B cell (primary cell): ENCODE measurements at regions not wholly inside any gene's neighbourhood (a gene's known extent, or its start where the extent isn't known, plus 50 kb on each side); places are given as distances from the start of the nearest gene placed in this dataset.

Experiments used
- ATAC-seq: fragments of 200-7000 bp; cut with Tn5 transposase; one replicate; pipeline ENCODE4 v1.10.0; 2021; ENCODE audit warnings: low read depth, mild to moderate bottlenecking, moderate number of reproducible peaks, moderate library complexity
- CTCF ChIA-PET: fragments of 350-600 bp; sonication (Branson Sonifier 250); formaldehyde crosslinking; loops from one replicate; lab custom pipeline; 2021; ENCODE audit warnings: antibody characterized with exemption, inconsistent platforms; lab: Charles Lee
- POLR2A ChIA-PET: fragments of 350-600 bp; sonication (Branson Sonifier 250); formaldehyde crosslinking; loops from one replicate; lab custom pipeline; 2021; ENCODE audit warnings: antibody characterized with exemption; lab: Charles Lee
- DNase-seq: peaks from one replicate; pipeline ENCODE4 v3.0.0; 2013
- H2AFZ ChIP-seq: 2 replicates; pipeline ENCODE4 v1.6.1; 2012; ENCODE audit warnings: mild to moderate bottlenecking, low read depth, low read length; ENCODE audit not compliant: insufficient read depth, poor library complexity, severe bottlenecking
- H3K27ac ChIP-seq, 2 donors: 1 replicate in 1 of 2; 2 replicates in 1 of 2; pipeline ENCODE4 v1.5.1; 2012 to 2013; ENCODE audit warnings: low read length in 2 of 2, mild to moderate bottlenecking in 2 of 2, moderate library complexity in 1 of 2
- H3K27me3 ChIP-seq, 4 experiments: fragments of 200-600 bp in 1 of 4; sonication (generic) in 1 of 4; replicated peaks in 1 of 4; 1 replicate in 2 of 4; 2 replicates in 2 of 4; pipeline versions ENCODE4 v1.6.1 to v1.7.0; 2013 to 2016; ENCODE audit warnings: low read length in 3 of 4, mild to moderate bottlenecking in 2 of 4, mixed read lengths in 1 of 4, moderate library complexity in 1 of 4; ENCODE audit not compliant: insufficient read depth in 4 of 4, control insufficient read depth in 3 of 4; ENCODE audit errors: control extremely low read depth in 1 of 4
- H3K36me3 ChIP-seq, 2 experiments: replicated peaks in 1 of 2; 1 replicate in 1 of 2; 2 replicates in 1 of 2; pipeline versions ENCODE4 v1.6.1 to v1.7.1; 2013; ENCODE audit warnings: low read length in 1 of 2; ENCODE audit not compliant: insufficient read depth in 2 of 2, control insufficient read depth in 1 of 2; ENCODE audit errors: control extremely low read depth in 1 of 2, extremely low read depth in 1 of 2
- H3K4me1 ChIP-seq, 2 donors: fragments of 200-600 bp in 1 of 2; sonication (generic) in 1 of 2; 1 replicate in 1 of 2; 2 replicates in 1 of 2; pipeline versions ENCODE4 v1.5.1 to v1.6.1; 2013 to 2017; ENCODE audit warnings: low read length in 2 of 2; ENCODE audit not compliant: control insufficient read depth in 2 of 2, insufficient read depth in 2 of 2
- H3K4me2 ChIP-seq: replicated peaks from 2 replicates; pipeline ENCODE3; 2012; ENCODE audit warnings: mild to moderate bottlenecking, low read depth, low read length; ENCODE audit not compliant: poor library complexity, severe bottlenecking
- H3K4me3 ChIP-seq, 5 experiments: fragments of 200-600 bp in 1 of 5; sonication (generic) in 1 of 5; 1 replicate in 3 of 5; 2 replicates in 2 of 5; pipeline versions ENCODE4 v1.5.1 to v1.7.0; 2011 to 2016; ENCODE audit warnings: low read length in 4 of 5, mild to moderate bottlenecking in 4 of 5, low read depth in 2 of 5, control low read depth in 1 of 5, moderate library complexity in 1 of 5; ENCODE audit not compliant: insufficient read depth in 1 of 5; ENCODE audit errors: control extremely low read depth in 1 of 5, extremely low read depth in 1 of 5
- H3K79me2 ChIP-seq: fragments of 200-600 bp; sonication (generic); one replicate; pipeline ENCODE4 v1.6.0; 2016; ENCODE audit warnings: low read length; ENCODE audit not compliant: control insufficient read depth, insufficient read depth
- H3K9ac ChIP-seq: fragments of 200-600 bp; sonication (generic); 2 replicates; pipeline ENCODE4 v1.6.1; 2017; ENCODE audit warnings: mild to moderate bottlenecking, low read length, moderate library complexity
- H3K9me3 ChIP-seq, 3 donors: one replicate each; pipeline versions ENCODE4 v1.6.1 to v1.7.1; 2013; ENCODE audit warnings: low read length in 2 of 3; ENCODE audit not compliant: control insufficient read depth in 2 of 3, insufficient read depth in 1 of 3; ENCODE audit errors: control extremely low read depth in 1 of 3
- H4K20me1 ChIP-seq: 2 replicates; pipeline ENCODE4 v1.6.0; 2012; ENCODE audit warnings: mild to moderate bottlenecking, low read length; ENCODE audit not compliant: insufficient read depth, control insufficient read depth, poor library complexity, severe bottlenecking
- H3K27ac Mint-ChIP-seq: one replicate; pipeline ENCODE4 v1.8.0; 2021; ENCODE audit warnings: mixed read lengths
- H3K27me3 Mint-ChIP-seq: one replicate; pipeline ENCODE4 v1.8.0; 2021; ENCODE audit warnings: mixed read lengths
- H3K4me1 Mint-ChIP-seq: one replicate; pipeline ENCODE4 v1.8.0; 2021; ENCODE audit warnings: mixed read lengths
- H3K4me3 Mint-ChIP-seq: one replicate; pipeline ENCODE4 v1.8.0; 2021; ENCODE audit warnings: mixed read lengths
- H3K9me3 Mint-ChIP-seq: one replicate; pipeline ENCODE4 v1.8.0; 2022; ENCODE audit warnings: mixed read lengths; ENCODE audit not compliant: insufficient read depth
- EZH2 ChIP-seq: IDR thresholded peaks from 2 replicates; pipeline ENCODE4 v1.6.1; 2012; ENCODE audit warnings: borderline replicate concordance, low read depth, mild to moderate bottlenecking, moderate library complexity, low read length; ENCODE audit not compliant: insufficient read depth, poor library complexity, severe bottlenecking
- WGBS: methylation state at CpG from one replicate; pipeline ENCODE4 v1.1.5; 2013; ENCODE audit warnings: missing lambda C conversion rate; ENCODE audit not compliant: insufficient coverage; 5-methylcytosine and 5-hydroxymethylcytosine counted together
- intact Hi-C: fragments of 100-400 bp; cut with micrococcal nuclease; formaldehyde crosslinking; loops from one replicate; pipeline ENCODE4 v1.10.0; 2022
- TF ChIP-seq, protein P1 (sequence below): fragments of 200-600 bp; IDR thresholded peaks from one replicate; pipeline ENCODE4 v1.8.0; 2022; ENCODE audit warnings: antibody characterized with exemption, mild to moderate bottlenecking

DNA sequence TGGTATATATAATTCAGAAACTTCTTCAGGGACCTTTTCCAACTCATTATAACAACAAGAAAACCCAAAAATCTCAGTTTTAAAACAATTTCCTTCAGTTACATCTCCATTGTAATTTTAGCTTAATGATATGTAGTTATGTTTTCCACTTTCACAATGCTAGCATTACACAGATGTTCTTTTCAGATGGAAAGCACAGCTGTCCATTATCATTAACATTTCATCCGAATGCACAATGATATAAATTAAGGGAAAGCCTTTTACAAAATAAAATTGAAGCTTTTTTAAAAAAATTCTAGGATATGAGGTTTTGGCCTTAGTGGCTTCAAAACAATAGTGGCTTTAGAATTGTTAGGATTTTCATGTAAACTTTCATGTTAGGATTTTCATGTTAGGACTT, 389.2 kb downstream of the ADAM29 start:
- H3K4me1 Mint-ChIP-seq = no peaks in the 10 kb centered on the region
- WGBS = no CpG with 5 or more reads among the region's 1 CpG
- no peak overlapping the region for H3K27ac Mint-ChIP-seq
- no peaks in the 10 kb centered on the region for H3K9me3 Mint-ChIP-seq
- Histone ChIP-seq H4K20me1 (no peaks in the 10 kb centered on the region), H3K4me3 (no peak overlapping the region), H3K79me2 (no peaks in the 10 kb centered on the region), H2AFZ (no peak overlapping the region), H3K4me2 (no peak overlapping the region), H3K4me1 (no peaks in the 10 kb centered on the region), H3K27ac (no peak overlapping the region), H3K9me3 (peaks cover 0 to 4% (median 0%) of the 10 kb centered on the region in 3 donors), H3K9ac (no peak overlapping the region), H3K27me3 (no peaks in the 10 kb centered on the region), H3K36me3 (no peaks in the 10 kb centered on the region)
- intact Hi-C loops = no loop called here
- ChIA-PET POLR2A (no interaction called here), CTCF (no interaction called here)
- DNase-seq (no peak), ATAC-seq (no peak)
- H3K27me3 Mint-ChIP-seq = no peaks in the 10 kb centered on the region
- TF ChIP-seq, protein P1, sequence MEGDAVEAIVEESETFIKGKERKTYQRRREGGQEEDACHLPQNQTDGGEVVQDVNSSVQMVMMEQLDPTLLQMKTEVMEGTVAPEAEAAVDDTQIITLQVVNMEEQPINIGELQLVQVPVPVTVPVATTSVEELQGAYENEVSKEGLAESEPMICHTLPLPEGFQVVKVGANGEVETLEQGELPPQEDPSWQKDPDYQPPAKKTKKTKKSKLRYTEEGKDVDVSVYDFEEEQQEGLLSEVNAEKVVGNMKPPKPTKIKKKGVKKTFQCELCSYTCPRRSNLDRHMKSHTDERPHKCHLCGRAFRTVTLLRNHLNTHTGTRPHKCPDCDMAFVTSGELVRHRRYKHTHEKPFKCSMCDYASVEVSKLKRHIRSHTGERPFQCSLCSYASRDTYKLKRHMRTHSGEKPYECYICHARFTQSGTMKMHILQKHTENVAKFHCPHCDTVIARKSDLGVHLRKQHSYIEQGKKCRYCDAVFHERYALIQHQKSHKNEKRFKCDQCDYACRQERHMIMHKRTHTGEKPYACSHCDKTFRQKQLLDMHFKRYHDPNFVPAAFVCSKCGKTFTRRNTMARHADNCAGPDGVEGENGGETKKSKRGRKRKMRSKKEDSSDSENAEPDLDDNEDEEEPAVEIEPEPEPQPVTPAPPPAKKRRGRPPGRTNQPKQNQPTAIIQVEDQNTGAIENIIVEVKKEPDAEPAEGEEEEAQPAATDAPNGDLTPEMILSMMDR = no peak
- TF ChIP-seq EZH2 = no peak
- no peak overlapping the region for H3K4me3 Mint-ChIP-seq

DNA sequence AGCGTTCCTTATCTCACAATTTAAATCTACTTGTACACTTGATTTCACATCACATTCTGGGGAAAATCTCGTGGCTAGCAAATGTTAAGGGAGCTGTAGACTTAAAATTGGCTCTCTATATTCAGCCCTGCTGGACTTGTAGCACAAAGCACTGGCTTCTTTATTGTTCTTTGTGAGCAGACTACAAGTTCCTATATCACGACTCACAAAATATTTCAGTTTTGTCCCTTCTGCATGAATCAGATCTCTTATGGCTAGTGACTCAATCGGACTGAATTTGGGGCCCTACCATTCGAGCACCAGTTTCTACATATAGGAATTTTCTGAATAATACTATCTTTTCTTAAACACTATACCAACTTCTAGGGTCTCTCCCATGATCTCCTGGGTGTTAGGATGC, 390.1 kb downstream of the ADAM29 start:
- no peak overlapping the region for H2AFZ ChIP-seq
- H3K79me2 ChIP-seq = no peaks in the 10 kb centered on the region
- intact Hi-C loops = no loop called here
- no peak overlapping the region for H3K4me3 Mint-ChIP-seq
- ATAC-seq = no peak
- no peak overlapping the region for H3K27ac Mint-ChIP-seq
- no peaks in the 10 kb centered on the region for H3K4me1 ChIP-seq
- no peaks in the 10 kb centered on the region for H3K9me3 Mint-ChIP-seq
- H3K36me3 ChIP-seq = no peaks in the 10 kb centered on the region
- H3K27ac ChIP-seq = no peak overlapping the region
- ChIA-PET POLR2A (no interaction called here), CTCF (no interaction called here)
- 92% methylated on average over 1 of the region's 5 CpGs for WGBS
- no peaks in the 10 kb centered on the region for H4K20me1 ChIP-seq
- H3K9ac ChIP-seq = no peak overlapping the region
- no peak for DNase-seq
- H3K4me1 Mint-ChIP-seq = no peaks in the 10 kb centered on the region
- no peaks in the 10 kb centered on the region for H3K27me3 ChIP-seq
- H3K4me2 ChIP-seq = no peak overlapping the region
- H3K4me3 ChIP-seq = no peak overlapping the region
- no peak for TF ChIP-seq EZH2
- TF ChIP-seq, protein P1 = no peak
- H3K9me3 ChIP-seq = no peaks in the 10 kb centered on the region
- no peaks in the 10 kb centered on the region for H3K27me3 Mint-ChIP-seq
